ENCODE measurements at regions not wholly inside any gene's neighbourhood (a gene's known extent, or its start where the extent isn't known, plus 50 kb on each side); places are given as distances from the start of the nearest gene placed in this dataset.
A peak's percentile ranks its signal among the peaks of the same experiment; 100 is the strongest.

- H3K27me3 ChIP-seq (ENCODE audit: low read depth) = no peaks in the 10 kb centered on the region
- peak overlapping the region; percentile 64 for H3K27ac ChIP-seq (replicated peaks)
- no peak for DNase-seq
- H3K36me3 ChIP-seq = no peaks in the 10 kb centered on the region
- H3K9me3 ChIP-seq (replicated peaks) = peaks cover 15% of the 10 kb centered on the region
- H3K4me1 ChIP-seq = peaks cover 41% of the 10 kb centered on the region
- intact Hi-C loops (cut with micrococcal nuclease) = no loop called here
- H3K4me3 ChIP-seq = no peak overlapping the region
- no peak for TF ChIP-seq CTCF (IDR thresholded peaks at IDR 0.05; ENCODE audit: borderline replicate concordance)
These were observed 127.2 kb downstream of the MN1 start for GRCh38 chr22:27674261-27674923.

GRCh38 chr22:27676545-27677213, 124.9 kb downstream of the MN1 start:
- no peaks in the 10 kb centered on the region for H3K36me3 ChIP-seq
- no peak overlapping the region for H3K4me3 ChIP-seq
- H3K27ac ChIP-seq (replicated peaks) = no peak overlapping the region
- intact Hi-C loops (cut with micrococcal nuclease) = no loop called here
- H3K4me1 ChIP-seq = peaks cover 18% of the 10 kb centered on the region
- TF ChIP-seq CTCF (IDR thresholded peaks at IDR 0.05; ENCODE audit: borderline replicate concordance) = no peak
- DNase-seq = no peak
- H3K27me3 ChIP-seq (ENCODE audit: low read depth) = no peaks in the 10 kb centered on the region
- peaks cover 15% of the 10 kb centered on the region for H3K9me3 ChIP-seq (replicated peaks)

GRCh38 chr22:27677905-27678458, 123.6 kb downstream of the MN1 start:
- no peaks in the 10 kb centered on the region for H3K27me3 ChIP-seq (ENCODE audit: low read depth)
- TF ChIP-seq CTCF (IDR thresholded peaks at IDR 0.05; ENCODE audit: borderline replicate concordance) = no peak

GRCh38 chr22:27679176-27679575, 122.4 kb downstream of the MN1 start:
- H3K4me3 ChIP-seq = no peak overlapping the region
- TF ChIP-seq CTCF (IDR thresholded peaks at IDR 0.05; ENCODE audit: borderline replicate concordance) = no peak
- intact Hi-C loops (cut with micrococcal nuclease) = no loop called here
- peaks cover 6% of the 10 kb centered on the region for H3K4me1 ChIP-seq
- DNase-seq = no peak
- H3K27me3 ChIP-seq (ENCODE audit: low read depth) = no peaks in the 10 kb centered on the region
- no peaks in the 10 kb centered on the region for H3K36me3 ChIP-seq
- no peak overlapping the region for H3K27ac ChIP-seq (replicated peaks)
- peaks cover 15% of the 10 kb centered on the region for H3K9me3 ChIP-seq (replicated peaks)

More at GRCh38 chr22:27677905-27678458, 123.6 kb downstream of the MN1 start:
- Histone ChIP-seq H3K4me3 (no peak overlapping the region), H3K27ac (replicated peaks) (no peak overlapping the region), H3K4me1 (peaks cover 18% of the 10 kb centered on the region), H3K36me3 (no peaks in the 10 kb centered on the region), H3K9me3 (replicated peaks) (peaks cover 15% of the 10 kb centered on the region)
- DNase-seq = no peak
- intact Hi-C loops (cut with micrococcal nuclease) = no loop called here

GRCh38 chr22:27679693-27680488, 121.7 kb downstream of the MN1 start:
- H3K27ac ChIP-seq (replicated peaks) = no peak overlapping the region
- no peak overlapping the region for H3K4me3 ChIP-seq
- H3K36me3 ChIP-seq = no peaks in the 10 kb centered on the region
- H3K9me3 ChIP-seq (replicated peaks) = peaks cover 15% of the 10 kb centered on the region
- no peak for TF ChIP-seq CTCF (IDR thresholded peaks at IDR 0.05; ENCODE audit: borderline replicate concordance)
- intact Hi-C loops (cut with micrococcal nuclease) = no loop called here
- no peak for DNase-seq
- no peaks in the 10 kb centered on the region for H3K27me3 ChIP-seq (ENCODE audit: low read depth)
- peaks cover under 1% of the 10 kb centered on the region for H3K4me1 ChIP-seq

Data from left ventricle myocardium inferior (tissue), 1 donor.